K562 (cell line): ENCODE measurements at regions not wholly inside any gene's neighbourhood (a gene's known extent, or its start where the extent isn't known, plus 50 kb on each side); places are given as distances from the start of the nearest gene placed in this dataset.

ENCODE experiments used
- ATAC-seq: fragments of 200-7000 bp; cut with Tn5 transposase; 3 replicates; pipeline ENCODE4 v1.9.1; 2020; ENCODE audit warnings: moderate library complexity
- BruUV-seq: library from RNA; stranded (reverse); fragments of 400-500 nt; replicated peaks from 2 replicates; lab custom pipeline; 2021; lab: Mats Ljungman, UMichigan
- CTCF ChIA-PET: fragments of 300-600 bp; formaldehyde crosslinking; extraction: SDS; loops from one replicate; lab custom pipeline; 2021; ENCODE audit warnings: low intra/inter-chr PET ratio; lab: Yijun Ruan, JAX
- POLR2A ChIA-PET: fragments of 300-600, 350-650 bp; sonication (Branson Sonifier 250); formaldehyde crosslinking; extraction: SDS; loops from one replicate; lab custom pipeline; 2021; ENCODE audit warnings: antibody characterized with exemption, inconsistent platforms; lab: Yijun Ruan, JAX
- DNase-seq, 4 experiments: peaks; one replicate each; pipeline versions ENCODE4 v3.0.0 to v3.0.0-alpha.2; 2011 to 2018; ENCODE audit warnings: low spot score in 3 of 4, mixed read lengths in 3 of 4; ENCODE audit errors: extremely low read depth in 1 of 4
- FAIRE-seq: peaks from 2 replicates; lab custom pipeline; 2011; peaks lifted over from hg19 to GRCh38; lab: Jason Lieb, UNC
- H2AFZ ChIP-seq: 2 replicates; pipeline ENCODE4 v1.6.0; 2011; ENCODE audit warnings: low read depth, low read length, control low read depth, inconsistent platforms
- H3K27ac ChIP-seq: fragments of 200-600 bp; 3 replicates; pipeline ENCODE4 v1.8.0; 2011; ENCODE audit warnings: low read depth, mild to moderate bottlenecking, control low read depth, inconsistent platforms, low read length, moderate library complexity, mixed read lengths; ENCODE audit errors: extremely low read depth
- H3K27me3 ChIP-seq, 2 experiments: fragments of 300-600 bp in 1 of 2; 2 replicates in 1 of 2; 3 replicates in 1 of 2; pipeline versions ENCODE4 v1.6.0 to v1.8.0; 2011; ENCODE audit warnings: inconsistent platforms in 2 of 2, low read length in 2 of 2, mild to moderate bottlenecking in 1 of 2, mixed read lengths in 1 of 2, moderate library complexity in 1 of 2; ENCODE audit not compliant: control insufficient read depth in 2 of 2, insufficient read depth in 2 of 2
- H3K36me3 ChIP-seq: fragments of 300-600 bp; 3 replicates; pipeline ENCODE4 v1.8.0; 2011; ENCODE audit warnings: mild to moderate bottlenecking, low read length, inconsistent platforms; ENCODE audit not compliant: control insufficient read depth, insufficient read depth
- H3K4me1 ChIP-seq, 2 experiments: fragments of 200-600 bp in 1 of 2; replicated peaks in 1 of 2; 2 replicates in 1 of 2; 3 replicates in 1 of 2; pipeline versions ENCODE4 v1.5.1 to v1.8.0; 2011; ENCODE audit warnings: inconsistent platforms in 2 of 2, low read length in 2 of 2, mild to moderate bottlenecking in 1 of 2, mixed read lengths in 1 of 2, moderate library complexity in 1 of 2; ENCODE audit not compliant: control insufficient read depth in 2 of 2, insufficient read depth in 2 of 2
- H3K4me2 ChIP-seq: 2 replicates; pipeline ENCODE4 v1.6.1; 2011; ENCODE audit warnings: low read length, control low read depth, inconsistent platforms, mixed read lengths; ENCODE audit not compliant: insufficient read depth
- H3K4me3 ChIP-seq: fragments of 200-600 bp; sonication (generic), shearing (Covaris generic); 2 replicates; pipeline ENCODE4 v1.5.1; 2016; ENCODE audit warnings: control low read depth, inconsistent platforms
- H3K79me2 ChIP-seq: fragments of 200-600 bp; 3 replicates; pipeline ENCODE4 v1.8.0; 2011; ENCODE audit warnings: low read length, inconsistent platforms; ENCODE audit not compliant: control insufficient read depth, insufficient read depth
- H3K9ac ChIP-seq, 2 experiments: 2 replicates each; pipeline versions ENCODE4 v1.6.0 to v1.6.1; 2011; ENCODE audit warnings: low read depth in 2 of 2, low read length in 2 of 2, control low read depth in 1 of 2, inconsistent platforms in 1 of 2, mild to moderate bottlenecking in 1 of 2, mixed read lengths in 1 of 2; ENCODE audit not compliant: insufficient read depth in 1 of 2
- H3K9me1 ChIP-seq: one replicate; pipeline ENCODE4 v1.6.0; 2011; ENCODE audit warnings: inconsistent platforms, mild to moderate bottlenecking, low read length, moderate library complexity; ENCODE audit not compliant: control insufficient read depth, insufficient read depth
- H3K9me3 ChIP-seq: replicated peaks from 2 replicates; pipeline ENCODE4 v1.5.1; 2011; ENCODE audit warnings: low read depth, low read length, inconsistent platforms; ENCODE audit not compliant: control insufficient read depth, insufficient read depth
- H4K20me1 ChIP-seq: replicated peaks from 2 replicates; pipeline ENCODE4 v1.6.1; 2011; ENCODE audit warnings: low read length, inconsistent platforms, mixed read lengths; ENCODE audit not compliant: control insufficient read depth, insufficient read depth
- ARNT ChIP-seq, 2 experiments: fragments of 450-650 bp; IDR thresholded peaks; 2 replicates each; pipeline ENCODE4 v1.6.1; 2016; ENCODE audit warnings: mild to moderate bottlenecking in 1 of 2
- BRD4 ChIP-seq: fragments of 200-600 bp; sonication (generic); IDR thresholded peaks from 2 replicates; pipeline ENCODE4 v1.6.1; 2017; ENCODE audit warnings: inconsistent platforms
- CXXC5 ChIP-seq: fragments of 250-450 bp; sonication (Bioruptor Pico); IDR thresholded peaks from 2 replicates; pipeline ENCODE4 v1.8.0; 2022; ENCODE audit warnings: inconsistent platforms, mild to moderate bottlenecking, moderate library complexity
- ESRRB ChIP-seq: fragments of 250-450 bp; sonication (Bioruptor Pico); IDR thresholded peaks from 2 replicates; pipeline ENCODE4 v1.5.0; 2020; ENCODE audit warnings: mild to moderate bottlenecking, moderate library complexity, borderline replicate concordance
- ETV5 ChIP-seq: sonication (generic); formaldehyde crosslinking; IDR thresholded peaks from 2 replicates; pipeline ENCODE4 v1.4.0; 2020; ENCODE audit warnings: low read depth, mild to moderate bottlenecking, missing genetic modification reagents
- FIP1L1 ChIP-seq: fragments of 200-400 bp; formaldehyde crosslinking; IDR thresholded peaks from 2 replicates; pipeline ENCODE4 v1.6.1; 2018; ENCODE audit warnings: mild to moderate bottlenecking, low read depth, low read length; ENCODE audit not compliant: poor library complexity, severe bottlenecking
- HIVEP1 ChIP-seq: fragments of 250-450 bp; sonication (Bioruptor Pico); IDR thresholded peaks from 2 replicates; pipeline ENCODE4 v1.4.0; 2020; ENCODE audit warnings: mild to moderate bottlenecking
- IRF2 ChIP-seq: sonication (generic); formaldehyde crosslinking; IDR thresholded peaks from 2 replicates; pipeline ENCODE4 v1.8.1; 2022; ENCODE audit warnings: mild to moderate bottlenecking, missing genetic modification reagents
- KLF1 ChIP-seq: fragments of 450-650 bp; IDR thresholded peaks from 2 replicates; pipeline ENCODE4 v1.6.1; 2016; ENCODE audit warnings: missing genetic modification characterization, missing compliant biosample characterization
- NBN ChIP-seq: fragments of 450-650 bp; IDR thresholded peaks from 2 replicates; pipeline ENCODE4 v1.6.1; 2016; ENCODE audit warnings: low read depth, mild to moderate bottlenecking
- NFXL1 ChIP-seq: fragments of 450-650 bp; formaldehyde crosslinking; IDR thresholded peaks from 2 replicates; pipeline ENCODE4 v1.4.0; 2021; ENCODE audit warnings: mild to moderate bottlenecking
- SMARCA5 ChIP-seq: fragments of 450-650 bp; IDR thresholded peaks from 2 replicates; pipeline ENCODE4 v1.6.1; 2016
- SMC3 ChIP-seq: conservative IDR thresholded peaks from 2 replicates; pipeline ENCODE4 v1.6.1; 2011; ENCODE audit warnings: low read depth, low read length, improper control_type of control experiment; ENCODE audit not compliant: insufficient read depth
- SNRNP70 ChIP-seq: fragments of 200-400 bp; formaldehyde crosslinking; optimal IDR thresholded peaks from 2 replicates; pipeline ENCODE3; 2017; ENCODE audit warnings: low read depth, low read length
- TOE1 ChIP-seq, 2 experiments: fragments of 450-650 bp in 1 of 2; sonication (generic) in 1 of 2; formaldehyde crosslinking in 1 of 2; IDR thresholded peaks; 2 replicates each; pipeline versions ENCODE4 v1.7.1 to v1.8.0; 2016 to 2022; ENCODE audit warnings: borderline replicate concordance in 2 of 2, mild to moderate bottlenecking in 2 of 2, antibody characterized with exemption in 1 of 2, inconsistent platforms in 1 of 2, low read depth in 1 of 2, missing genetic modification reagents in 1 of 2, moderate library complexity in 1 of 2
- XRCC4 ChIP-seq: IDR thresholded peaks from one replicate; pipeline ENCODE4 v1.6.1; 2011; ENCODE audit not compliant: insufficient read depth, insufficient read length; ENCODE audit errors: extremely low read depth
- ZNF707 ChIP-seq: fragments of 250-450 bp; sonication (Bioruptor Pico); conservative IDR thresholded peaks from 2 replicates; pipeline ENCODE4 v1.8.0; 2022; ENCODE audit warnings: inconsistent platforms, mild to moderate bottlenecking, moderate library complexity
- WGBS: fragments of 100-300 bp; shearing (Covaris generic); methylation state at CpG from one replicate; pipeline ENCODE4 v1.1.6; 2016; ENCODE audit warnings: low coverage, mixed read lengths; ENCODE audit not compliant: insufficient coverage; ENCODE audit errors: missing lambda C conversion rate; 5-methylcytosine and 5-hydroxymethylcytosine counted together
- in situ Hi-C: fragments of 300-500 bp; cut with MboI; formaldehyde crosslinking; loops from 4 replicates; pipeline ENCODE4 v1.15.0; 2018; ENCODE audit warnings: inconsistent platforms, mixed read lengths
- intact Hi-C: fragments of 100-400 bp; cut with micrococcal nuclease; formaldehyde crosslinking; loops from 2 replicates; pipeline ENCODE4 v1.14.2; 2022
- TF ChIP-seq, protein P1 (sequence below): sonication (generic); formaldehyde crosslinking; IDR thresholded peaks from 2 replicates; pipeline ENCODE4 v1.8.0; 2022; ENCODE audit warnings: mild to moderate bottlenecking, missing genetic modification reagents
- TF ChIP-seq, protein P2 (sequence below): fragments of 450-650 bp; formaldehyde crosslinking; IDR thresholded peaks from 2 replicates; pipeline ENCODE4 v1.4.0; 2020; ENCODE audit warnings: mild to moderate bottlenecking, moderate library complexity

DNA sequence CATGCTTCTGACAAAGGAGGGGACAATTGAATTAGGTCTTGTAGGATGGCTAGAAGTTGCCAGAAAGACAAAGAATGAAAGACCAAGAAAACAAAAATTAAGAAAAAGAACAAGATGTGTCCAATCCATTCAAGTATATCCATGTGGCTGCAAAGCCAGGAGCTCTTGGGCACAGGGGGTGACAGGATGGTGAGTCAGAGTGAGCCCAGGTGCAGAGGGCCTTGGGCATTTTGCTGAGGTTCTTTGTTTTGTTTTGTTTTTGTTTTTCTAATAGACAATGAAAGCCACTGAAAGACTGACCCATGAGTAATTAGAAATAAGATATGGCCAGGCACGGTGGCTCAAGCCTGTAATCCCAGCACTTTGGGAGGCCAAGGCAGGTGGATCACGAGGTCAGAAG, 104.6 kb upstream of the KLHL29 start:
- no peak for TF ChIP-seq BRD4
- no peak for TF ChIP-seq HIVEP1 (CRISPR knock-in tag)
- TF ChIP-seq SMARCA5 = no peak
- no peak for TF ChIP-seq CXXC5 (CRISPR knock-in tag)
- TF ChIP-seq ESRRB (CRISPR knock-in tag) = no peak
- TF ChIP-seq ETV5 (CRISPR knock-in tag) = no peak
- TF ChIP-seq NFXL1 (CRISPR knock-in tag) = no peak
- TF ChIP-seq IRF2 (CRISPR knock-in tag) = no peak
- no peak for TF ChIP-seq NBN
- TF ChIP-seq, protein P1, sequence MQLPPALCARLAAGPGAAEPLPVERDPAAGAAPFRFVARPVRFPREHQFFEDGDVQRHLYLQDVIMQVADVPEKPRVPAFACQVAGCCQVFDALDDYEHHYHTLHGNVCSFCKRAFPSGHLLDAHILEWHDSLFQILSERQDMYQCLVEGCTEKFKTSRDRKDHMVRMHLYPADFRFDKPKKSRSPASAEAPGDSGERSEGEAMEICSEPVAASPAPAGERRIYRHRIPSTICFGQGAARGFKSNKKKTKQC (CRISPR knock-in tag) = no peak
- no peak for TF ChIP-seq TOE1 (IDR thresholded peaks at IDR 0.05; ENCODE audit: borderline replicate concordance)
- TF ChIP-seq TOE1 (CRISPR knock-in tag; IDR thresholded peaks at IDR 0.05; ENCODE audit: borderline replicate concordance, low read depth) = no peak
- TF ChIP-seq XRCC4 = no peak
- TF ChIP-seq SNRNP70 = no peak
- TF ChIP-seq KLF1 (tag) = no peak
- no peak for TF ChIP-seq ZNF707
- TF ChIP-seq ARNT (IDR thresholded peaks at IDR 0.05) = no peak
- TF ChIP-seq, protein P2, sequence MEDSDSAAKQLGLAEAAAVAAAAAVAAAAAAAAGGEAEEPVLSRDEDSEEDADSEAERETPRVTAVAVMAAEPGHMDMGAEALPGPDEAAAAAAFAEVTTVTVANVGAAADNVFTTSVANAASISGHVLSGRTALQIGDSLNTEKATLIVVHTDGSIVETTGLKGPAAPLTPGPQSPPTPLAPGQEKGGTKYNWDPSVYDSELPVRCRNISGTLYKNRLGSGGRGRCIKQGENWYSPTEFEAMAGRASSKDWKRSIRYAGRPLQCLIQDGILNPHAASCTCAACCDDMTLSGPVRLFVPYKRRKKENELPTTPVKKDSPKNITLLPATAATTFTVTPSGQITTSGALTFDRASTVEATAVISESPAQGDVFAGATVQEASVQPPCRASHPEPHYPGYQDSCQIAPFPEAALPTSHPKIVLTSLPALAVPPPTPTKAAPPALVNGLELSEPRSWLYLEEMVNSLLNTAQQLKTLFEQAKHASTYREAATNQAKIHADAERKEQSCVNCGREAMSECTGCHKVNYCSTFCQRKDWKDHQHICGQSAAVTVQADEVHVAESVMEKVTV (CRISPR knock-in tag) = no peak
- no peak for TF ChIP-seq SMC3
- TF ChIP-seq FIP1L1 = no peak
- H3K36me3 ChIP-seq = no peaks in the 10 kb centered on the region
- no peak for DNase-seq
- H3K27me3 ChIP-seq = no peaks in the 10 kb centered on the region
- no peak overlapping the region for H3K4me3 ChIP-seq
- POLR2A ChIA-PET = no interaction called here
- no peaks in the 10 kb centered on the region for H3K4me1 ChIP-seq
- no peak overlapping the region for H3K4me2 ChIP-seq
- H4K20me1 ChIP-seq = no peaks in the 10 kb centered on the region
- ATAC-seq = no peak
- no peak overlapping the region for H3K9ac ChIP-seq
- H3K79me2 ChIP-seq = no peaks in the 10 kb centered on the region
- intact Hi-C loops = no loop called here
- in situ Hi-C loops = no loop called here
- 0% methylated on average over 2 of the region's 2 CpGs for WGBS
- no peaks in the 10 kb centered on the region for H3K9me1 ChIP-seq
- CTCF ChIA-PET = no interaction called here
- BruUV-seq = no TSS peak
- H3K9me3 ChIP-seq = no peaks in the 10 kb centered on the region
- FAIRE-seq = no peak
- H3K27ac ChIP-seq = no peak overlapping the region
- H2AFZ ChIP-seq = no peak overlapping the region
